Panc1 (cell line): ENCODE measurements at regions not wholly inside any gene's neighbourhood (a gene's known extent, or its start where the extent isn't known, plus 50 kb on each side); places are given as distances from the start of the nearest gene placed in this dataset.

Experiments used
- ATAC-seq: fragments of 200-7000 bp; cut with Tn5 transposase; 2 replicates; pipeline ENCODE4 v1.9.1; 2020; ENCODE audit warnings: mild to moderate bottlenecking, moderate library complexity
- BruUV-seq: library from RNA; stranded (reverse); fragments of 400-500 nt; replicated peaks from 2 replicates; lab custom pipeline; 2021; lab: Mats Ljungman, UMichigan
- CTCF ChIA-PET: fragments of 300-600 bp; sonication (Branson Sonifier 250); formaldehyde crosslinking; loops from one replicate; lab custom pipeline; 2022; ENCODE audit warnings: antibody characterized with exemption; lab: Charles Lee
- POLR2A ChIA-PET: fragments of 300-600 bp; sonication (Branson Sonifier 250); formaldehyde crosslinking; loops from one replicate; lab custom pipeline; 2022; ENCODE audit warnings: antibody characterized with exemption; lab: Charles Lee
- DNase-seq: peaks from one replicate; pipeline ENCODE4 v3.0.0-alpha.2; 2010; ENCODE audit warnings: low read depth, low spot score
- H3K27ac ChIP-seq: 2 replicates; pipeline ENCODE4 v1.5.1; 2011; ENCODE audit warnings: mild to moderate bottlenecking, low read length, inconsistent platforms
- H3K27me3 ChIP-seq: fragments of 200-500 bp; sonication (Bioruptor generic); 2 replicates; pipeline ENCODE4 v1.6.0; 2014; ENCODE audit warnings: low read length, inconsistent platforms; ENCODE audit not compliant: control insufficient read depth, insufficient read depth
- H3K36me3 ChIP-seq: fragments of 200-500 bp; sonication (Bioruptor generic); 2 replicates; pipeline ENCODE4 v1.5.1; 2014; ENCODE audit warnings: inconsistent platforms, mild to moderate bottlenecking, low read length, moderate library complexity; ENCODE audit not compliant: control insufficient read depth, insufficient read depth
- H3K4me1 ChIP-seq: 2 replicates; pipeline ENCODE4 v1.5.1; 2011; ENCODE audit warnings: inconsistent platforms, mild to moderate bottlenecking, low read length, moderate library complexity; ENCODE audit not compliant: control insufficient read depth, insufficient read depth
- H3K4me3 ChIP-seq, 2 experiments: 2 replicates each; pipeline ENCODE4 v1.5.1; 2011 to 2012; ENCODE audit warnings: low read depth in 2 of 2, low read length in 2 of 2, mild to moderate bottlenecking in 2 of 2, inconsistent platforms in 1 of 2, moderate library complexity in 1 of 2
- H3K9me3 ChIP-seq: fragments of 200-500 bp; sonication (Bioruptor generic); 2 replicates; pipeline ENCODE4 v1.5.1; 2014; ENCODE audit warnings: low read depth, mild to moderate bottlenecking, inconsistent platforms, low read length, moderate library complexity; ENCODE audit not compliant: control insufficient read depth, insufficient read depth
- CTCF ChIP-seq: fragments of 450-650 bp; IDR thresholded peaks from 2 replicates; pipeline ENCODE4 v1.5.1; 2017; ENCODE audit warnings: mild to moderate bottlenecking
- POLR2AphosphoS5 ChIP-seq: IDR thresholded peaks from 2 replicates; pipeline ENCODE4 v1.6.1; 2012; ENCODE audit warnings: mild to moderate bottlenecking, low read depth, low read length, moderate library complexity
- REST ChIP-seq, 2 experiments: IDR thresholded peaks; 2 replicates each; pipeline ENCODE4 v1.6.1; 2011 to 2012; ENCODE audit warnings: low read depth in 2 of 2, control low read depth in 1 of 2, low read length in 1 of 2, mild to moderate bottlenecking in 1 of 2, moderate library complexity in 1 of 2; ENCODE audit not compliant: insufficient read depth in 1 of 2
- SIN3A ChIP-seq: IDR thresholded peaks from 2 replicates; pipeline ENCODE4 v1.6.1; 2012; ENCODE audit warnings: low read depth, mild to moderate bottlenecking, low read length, moderate library complexity, borderline replicate concordance; ENCODE audit not compliant: insufficient read depth
- TCF7L2 ChIP-seq: IDR thresholded peaks from 2 replicates; pipeline ENCODE4 v1.6.1; 2011; ENCODE audit warnings: mild to moderate bottlenecking, low read depth, low read length, inconsistent platforms
- in situ Hi-C: cut with HindIII; loops from 2 replicates; pipeline ENCODE4 v1.10.0; 2016; ENCODE audit warnings: low sequenced_read_pairs, low pct_unique_long_range_greater_than_20kb
- intact Hi-C: fragments of 100-400 bp; cut with micrococcal nuclease; formaldehyde crosslinking; loops from one replicate; pipeline ENCODE4 v1.10.0; 2022; ENCODE audit not compliant: unreplicated experiment

- H3K4me1 ChIP-seq = no peaks in the 10 kb centered on the region
- H3K27me3 ChIP-seq = no peaks in the 10 kb centered on the region
- CTCF ChIA-PET = no interaction called here
- ATAC-seq (no peak), DNase-seq (no peak)
- no peak for TF ChIP-seq SIN3A
- TF ChIP-seq POLR2AphosphoS5 = no peak
- TF ChIP-seq CTCF = no peak
- TF ChIP-seq REST (IDR thresholded peaks at IDR 0.05; ENCODE audit: insufficient read depth in 1 of 2, low read depth in 2 of 2, low read length in 1 of 2) = no peak
- no peak for TF ChIP-seq TCF7L2
- no peak overlapping the region for H3K4me3 ChIP-seq
- intact Hi-C loops = no loop called here
- H3K27ac ChIP-seq = no peak overlapping the region
- H3K36me3 ChIP-seq = no peaks in the 10 kb centered on the region
- BruUV-seq = no TSS peak
- in situ Hi-C loops = no loop called here
- no peaks in the 10 kb centered on the region for H3K9me3 ChIP-seq
- POLR2A ChIA-PET = no interaction called here
Measured at GRCh38 chr13:64083811-64084210, 2668.2 kb upstream of the PCDH20 start.

- BruUV-seq = no TSS peak
- Histone ChIP-seq H3K27me3 (no peaks in the 10 kb centered on the region), H3K27ac (no peak overlapping the region), H3K36me3 (no peaks in the 10 kb centered on the region), H3K4me3 (no peak overlapping the region), H3K9me3 (no peaks in the 10 kb centered on the region), H3K4me1 (no peaks in the 10 kb centered on the region)
- ATAC-seq (no peak), DNase-seq (no peak)
- in situ Hi-C loops (no loop called here), intact Hi-C loops (no loop called here)
- POLR2A ChIA-PET = no interaction called here
- CTCF ChIA-PET = no interaction called here
- no peak for TF ChIP-seq CTCF
- no peak for TF ChIP-seq TCF7L2
- TF ChIP-seq POLR2AphosphoS5 = no peak
- TF ChIP-seq REST (IDR thresholded peaks at IDR 0.05; ENCODE audit: insufficient read depth in 1 of 2, low read depth in 2 of 2, low read length in 1 of 2) = no peak
- no peak for TF ChIP-seq SIN3A
Measured at GRCh38 chr13:64083396-64083795, 2667.7 kb upstream of the PCDH20 start.
